Neural crest cell (in vitro differentiated cells): ENCODE measurements at regions not wholly inside any gene's neighbourhood (a gene's known extent, or its start where the extent isn't known, plus 50 kb on each side); places are given as distances from the start of the nearest gene placed in this dataset.

Experiments used
- DNase-seq: peaks from one replicate; pipeline ENCODE4 v3.0.0; 2021; ENCODE audit warnings: low read depth, mixed read lengths, low spot score
- H3K27ac Mint-ChIP-seq: one replicate; pipeline ENCODE4 v1.8.0; 2021; ENCODE audit warnings: mild to moderate bottlenecking, mixed read lengths; ENCODE audit not compliant: unreplicated experiment
- H3K27me3 Mint-ChIP-seq: 2 replicates; pipeline ENCODE4 v1.8.0; 2021; ENCODE audit warnings: low read depth, mild to moderate bottlenecking, mixed read lengths
- H3K36me3 Mint-ChIP-seq: 2 replicates; pipeline ENCODE4 v1.8.0; 2021; ENCODE audit warnings: low read depth, mild to moderate bottlenecking, mixed read lengths
- H3K4me1 Mint-ChIP-seq: 2 replicates; pipeline ENCODE4 v1.8.0; 2021; ENCODE audit warnings: mixed read lengths
- H3K4me3 Mint-ChIP-seq: one replicate; pipeline ENCODE4 v1.8.0; 2021; ENCODE audit warnings: mild to moderate bottlenecking, mixed read lengths
- H3K9me3 Mint-ChIP-seq: 2 replicates; pipeline ENCODE4 v1.8.0; 2021; ENCODE audit warnings: mixed read lengths
- CTCF ChIP-seq: fragments of 200-600 bp; sonication (generic); conservative IDR thresholded peaks from 2 replicates; pipeline ENCODE4 v1.5.0; 2021; ENCODE audit warnings: antibody characterized with exemption, mild to moderate bottlenecking

GRCh38 chr14:98321841-98322240 is 950.2 kb downstream of the BCL11B start:
- H3K9me3 Mint-ChIP-seq = peaks cover 10% of the 10 kb centered on the region
- peaks cover 3% of the 10 kb centered on the region for H3K27me3 Mint-ChIP-seq
- no peaks in the 10 kb centered on the region for H3K4me1 Mint-ChIP-seq
- no peak for TF ChIP-seq CTCF
- H3K27ac Mint-ChIP-seq = no peak overlapping the region
- DNase-seq = no peak
- no peaks in the 10 kb centered on the region for H3K36me3 Mint-ChIP-seq
- no peak overlapping the region for H3K4me3 Mint-ChIP-seq

- H3K27me3 Mint-ChIP-seq = peaks cover 3% of the 10 kb centered on the region
- H3K4me1 Mint-ChIP-seq = no peaks in the 10 kb centered on the region
- no peak overlapping the region for H3K27ac Mint-ChIP-seq
- TF ChIP-seq CTCF = no peak
- H3K9me3 Mint-ChIP-seq = peaks cover 11% of the 10 kb centered on the region
- no peak overlapping the region for H3K4me3 Mint-ChIP-seq
- DNase-seq = no peak
- no peaks in the 10 kb centered on the region for H3K36me3 Mint-ChIP-seq
Measured at GRCh38 chr14:98323836-98324235, 948.2 kb downstream of the BCL11B start.

- H3K4me3 Mint-ChIP-seq = no peak overlapping the region
- H3K27me3 Mint-ChIP-seq = peaks cover 3% of the 10 kb centered on the region
- H3K27ac Mint-ChIP-seq = no peak overlapping the region
- TF ChIP-seq CTCF = no peak
- no peaks in the 10 kb centered on the region for H3K4me1 Mint-ChIP-seq
- peaks cover 16% of the 10 kb centered on the region for H3K9me3 Mint-ChIP-seq
- no peak for DNase-seq
- H3K36me3 Mint-ChIP-seq = no peaks in the 10 kb centered on the region
Measured at GRCh38 chr14:98325761-98326160, 946.2 kb downstream of the BCL11B start.

GRCh38 chr14:98328496-98328895 is 943.5 kb downstream of the BCL11B start:
- Mint-ChIP-seq H3K27ac (no peak overlapping the region), H3K36me3 (peaks cover 3% of the 10 kb centered on the region), H3K4me3 (no peak overlapping the region), H3K9me3 (peaks cover 18% of the 10 kb centered on the region), H3K4me1 (no peaks in the 10 kb centered on the region), H3K27me3 (peaks cover 3% of the 10 kb centered on the region)
- no peak for TF ChIP-seq CTCF
- DNase-seq = no peak

GRCh38 chr14:98334186-98334585 is 937.8 kb downstream of the BCL11B start:
- no peak for TF ChIP-seq CTCF
- Mint-ChIP-seq H3K4me1 (peaks cover 5% of the 10 kb centered on the region), H3K9me3 (peaks cover 22% of the 10 kb centered on the region), H3K4me3 (no peak overlapping the region), H3K36me3 (peaks cover 7% of the 10 kb centered on the region), H3K27me3 (no peaks in the 10 kb centered on the region), H3K27ac (no peak overlapping the region)
- no peak for DNase-seq

GRCh38 chr14:98341211-98341610 is 930.8 kb downstream of the BCL11B start:
- Mint-ChIP-seq H3K27ac (no peak overlapping the region), H3K36me3 (no peaks in the 10 kb centered on the region), H3K27me3 (no peaks in the 10 kb centered on the region), H3K4me3 (no peak overlapping the region), H3K4me1 (peaks cover 21% of the 10 kb centered on the region), H3K9me3 (peaks cover 15% of the 10 kb centered on the region)
- TF ChIP-seq CTCF = no peak
- DNase-seq = no peak
